Ovary (tissue), 3 donors: ENCODE measurements at regions not wholly inside any gene's neighbourhood (a gene's known extent, or its start where the extent isn't known, plus 50 kb on each side); places are given as distances from the start of the nearest gene placed in this dataset.

Source experiments
- CTCF ChIP-seq, 3 donors: fragments of 450-650 bp in 2 of 3; fragments of 200-600 bp in 1 of 3; IDR thresholded peaks; one replicate each; pipeline versions ENCODE4 v1.5.1 to v1.8.0; 2016 to 2022; ENCODE audit warnings: antibody characterized with exemption in 3 of 3, mild to moderate bottlenecking in 1 of 3
- EP300 ChIP-seq: sonication (generic); formaldehyde crosslinking; IDR thresholded peaks from one replicate; pipeline ENCODE4 v1.6.1; 2017; ENCODE audit warnings: antibody characterized with exemption
- POLR2A ChIP-seq: fragments of 450-650 bp; IDR thresholded peaks from one replicate; pipeline ENCODE4 v1.6.1; 2017; ENCODE audit warnings: antibody characterized with exemption, mild to moderate bottlenecking, moderate library complexity
- donor health status: DM: no; HTN: no; CAD: no.

- TF ChIP-seq POLR2A (no peak), CTCF (IDR thresholded peaks at IDR 0.05) (no peak), EP300 (no peak)
Observed at GRCh38 chr3:193830791-193831191, 237.8 kb downstream of the OPA1 start.
